ENCODE measurements at regions not wholly inside any gene's neighbourhood (a gene's known extent, or its start where the extent isn't known, plus 50 kb on each side); places are given as distances from the start of the nearest gene placed in this dataset.

DNA sequence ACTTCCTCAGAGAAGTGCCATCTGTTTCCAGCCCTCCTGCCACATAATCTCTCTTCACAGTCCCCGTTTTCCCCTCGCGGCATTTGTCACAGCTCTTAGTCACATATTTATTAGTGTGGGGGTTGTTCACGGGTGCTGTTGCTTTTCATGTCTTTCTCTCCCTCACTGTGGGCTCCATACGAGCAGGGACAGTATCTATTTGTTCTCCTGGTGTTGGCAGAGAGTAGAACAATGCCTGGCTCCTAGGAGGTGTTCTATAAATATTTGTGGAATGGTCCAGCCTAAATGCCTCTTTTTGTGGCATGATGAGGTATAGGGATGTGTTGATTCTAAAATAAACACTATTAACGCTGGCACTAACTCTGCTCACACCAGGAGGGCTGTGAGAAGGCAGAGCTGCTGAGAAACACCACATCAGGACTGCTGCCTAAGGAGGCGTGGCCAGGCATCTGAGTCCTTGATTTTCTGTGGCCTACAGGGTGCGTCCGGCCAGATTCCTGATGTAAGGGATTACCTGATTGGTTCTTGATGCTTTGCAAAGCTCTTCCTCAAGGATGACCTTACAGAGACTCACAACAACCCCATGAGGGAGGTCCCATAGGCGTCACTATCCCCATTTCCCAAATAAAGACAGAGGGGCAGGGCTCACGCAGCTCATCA, 219.8 kb upstream of the ARID1B start:
- CTCF ChIA-PET: interaction anchor here (1.1 kb wide), 1 partner anchor 477 kb away, joined by 3 read pairs; no protein-coding TSS in a partner anchor
- no peak overlapping the region for H3K4me3 ChIP-seq (ENCODE audit: low read depth, low read length)
- H3K36me3 ChIP-seq (ENCODE audit: control insufficient read depth, insufficient read depth, low read length): no peaks in the 10 kb centered on the region
- TF ChIP-seq CTCF (IDR thresholded peaks at IDR 0.05; ENCODE audit: insufficient read depth, low read depth, low read length): no peak
- no peaks in the 10 kb centered on the region for H3K27me3 ChIP-seq (ENCODE audit: control insufficient read depth, insufficient read depth, low read length)
- DNase-seq (ENCODE audit: low read depth): no peak
- POLR2A ChIA-PET: no interaction called here

DNA sequence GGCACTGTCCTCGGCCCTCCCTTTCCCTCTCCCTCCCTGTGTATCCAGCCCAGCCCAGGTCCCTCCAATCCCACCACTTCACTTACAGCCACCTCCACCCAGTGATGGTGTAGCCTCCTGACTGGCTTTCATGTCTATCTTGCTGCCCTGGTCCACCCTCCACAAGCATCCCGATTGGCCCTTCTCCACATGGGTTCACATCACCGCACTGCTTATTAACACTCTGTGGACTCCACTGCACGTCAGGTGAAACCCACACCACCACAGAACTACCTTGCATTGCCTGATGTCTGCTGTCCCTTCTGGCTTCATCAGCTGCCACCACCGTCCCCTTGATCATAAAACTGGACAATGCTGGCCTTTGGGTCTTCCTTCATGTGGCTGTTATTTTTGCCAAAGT, 220.4 kb upstream of the ARID1B start:
- Histone ChIP-seq H3K4me3 (ENCODE audit: low read depth, low read length) (no peak overlapping the region), H3K36me3 (ENCODE audit: control insufficient read depth, insufficient read depth, low read length) (no peaks in the 10 kb centered on the region), H3K27me3 (ENCODE audit: control insufficient read depth, insufficient read depth, low read length) (no peaks in the 10 kb centered on the region)
- ChIA-PET CTCF (interaction anchor here (1.1 kb wide), 1 partner anchor 478 kb away, joined by 3 read pairs; no protein-coding TSS in a partner anchor), POLR2A (no interaction called here)
- no peak for DNase-seq (ENCODE audit: low read depth)
- TF ChIP-seq CTCF (IDR thresholded peaks at IDR 0.05; ENCODE audit: insufficient read depth, low read depth, low read length): no peak

DNA sequence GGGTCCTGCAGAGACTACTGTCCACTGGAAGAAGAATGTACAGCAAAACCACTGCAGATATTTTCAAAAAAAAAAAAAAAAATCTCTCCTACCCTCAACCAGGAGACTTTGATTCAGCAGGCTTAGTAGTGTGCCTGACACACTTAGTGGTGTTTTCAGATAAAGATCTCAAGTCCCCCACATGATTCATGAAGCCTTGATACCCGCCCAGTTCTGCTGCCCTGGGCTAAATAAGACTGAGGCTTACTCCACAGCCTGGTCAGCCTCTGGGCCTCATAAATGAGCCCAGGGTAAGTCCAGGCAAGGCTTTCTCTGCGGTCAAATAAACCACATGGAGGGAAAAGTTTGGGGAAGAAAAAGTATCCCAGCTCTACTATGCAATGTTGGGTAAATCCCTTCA, 222.1 kb upstream of the ARID1B start:
- no peak for DNase-seq (ENCODE audit: low read depth)
- POLR2A ChIA-PET: no interaction called here
- CTCF ChIA-PET: no interaction called here
- H3K27me3 ChIP-seq (ENCODE audit: control insufficient read depth, insufficient read depth, low read length): no peaks in the 10 kb centered on the region
- no peak for TF ChIP-seq CTCF (IDR thresholded peaks at IDR 0.05; ENCODE audit: insufficient read depth, low read depth, low read length)
- H3K4me3 ChIP-seq (ENCODE audit: low read depth, low read length): no peak overlapping the region
- H3K36me3 ChIP-seq (ENCODE audit: control insufficient read depth, insufficient read depth, low read length): no peaks in the 10 kb centered on the region

DNA sequence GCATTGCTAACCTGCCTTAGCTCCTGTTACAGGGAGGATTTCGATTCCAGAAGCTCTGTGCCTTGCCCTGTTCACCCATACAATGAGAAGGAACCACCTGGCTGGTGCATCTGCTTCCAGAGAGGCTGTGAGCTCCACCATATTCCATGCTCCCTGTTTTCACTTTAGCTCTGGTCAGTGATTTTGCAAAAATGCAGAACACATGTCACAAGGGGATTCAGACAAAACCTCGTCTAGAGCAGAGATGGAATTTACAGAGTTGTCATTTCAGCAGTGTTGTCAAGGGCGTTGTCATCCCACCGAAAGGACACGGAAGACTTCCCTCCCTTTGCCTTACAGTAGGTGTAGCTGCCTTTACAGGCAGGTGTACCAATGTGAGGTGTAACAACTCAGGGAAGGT, 223.0 kb upstream of the ARID1B start:
- POLR2A ChIA-PET: no interaction called here
- Histone ChIP-seq H3K27me3 (ENCODE audit: control insufficient read depth, insufficient read depth, low read length) (no peaks in the 10 kb centered on the region), H3K36me3 (ENCODE audit: control insufficient read depth, insufficient read depth, low read length) (no peaks in the 10 kb centered on the region), H3K4me3 (ENCODE audit: low read depth, low read length) (no peak overlapping the region)
- CTCF ChIA-PET: interaction anchor here (0.8 to 1.2 kb wide), 2 partner anchors 15 to 463 kb away, joined by 3 read pairs; no protein-coding TSS in a partner anchor
- no peak for TF ChIP-seq CTCF (IDR thresholded peaks at IDR 0.05; ENCODE audit: insufficient read depth, low read depth, low read length)
- no peak for DNase-seq (ENCODE audit: low read depth)

GRCh38 chr6:156552849-156553248, 224.3 kb upstream of the ARID1B start:
- Histone ChIP-seq H3K36me3 (ENCODE audit: control insufficient read depth, insufficient read depth, low read length) (no peaks in the 10 kb centered on the region), H3K4me3 (ENCODE audit: low read depth, low read length) (no peak overlapping the region), H3K27me3 (ENCODE audit: control insufficient read depth, insufficient read depth, low read length) (no peaks in the 10 kb centered on the region)
- ChIA-PET POLR2A (no interaction called here), CTCF (no interaction called here)
- DNase-seq (ENCODE audit: low read depth): no peak
- no peak for TF ChIP-seq CTCF (IDR thresholded peaks at IDR 0.05; ENCODE audit: insufficient read depth, low read depth, low read length)
